T1000 (cell line): ENCODE measurements at regions not wholly inside any gene's neighbourhood (a gene's known extent, or its start where the extent isn't known, plus 50 kb on each side); places are given as distances from the start of the nearest gene placed in this dataset.
"Not testable (repeated sequence)": the region's sequence is repeated elsewhere in the genome, so short reads cannot be mapped to it uniquely, and the experiment has no call there.

ENCODE experiments used
- DNase-seq: peaks from one replicate; lab custom pipeline; 2025; ENCODE audit warnings: mixed read lengths; lab: John Stamatoyannopoulos, UW

GRCh38 chr7:115793958-115794702, 236.4 kb downstream of the TFEC start:
- DNase-seq = no peak

- DNase-seq = no peak
Measured at GRCh38 chr7:115789901-115790300, 240.7 kb downstream of the TFEC start.

DNA sequence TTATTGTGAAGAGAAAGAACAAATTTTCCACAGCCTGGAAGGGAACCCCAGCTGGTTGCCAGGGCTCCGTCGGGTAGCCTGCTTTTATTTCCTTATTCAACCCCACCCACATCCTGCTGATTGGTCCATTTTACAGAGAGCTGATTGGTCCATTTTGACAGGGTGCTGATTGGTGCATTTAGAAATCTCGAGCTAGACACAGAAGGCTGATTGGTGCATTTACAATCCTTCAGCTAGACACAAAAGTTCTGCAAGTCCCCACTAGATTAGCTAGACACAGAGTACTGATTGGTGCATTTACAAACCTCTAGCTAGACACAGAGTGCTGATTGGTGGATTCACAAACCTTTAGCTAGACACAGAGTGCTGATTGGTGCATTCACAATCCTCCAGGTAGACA, 241.1 kb downstream of the TFEC start:
- not testable (repeated sequence) for DNase-seq

DNA sequence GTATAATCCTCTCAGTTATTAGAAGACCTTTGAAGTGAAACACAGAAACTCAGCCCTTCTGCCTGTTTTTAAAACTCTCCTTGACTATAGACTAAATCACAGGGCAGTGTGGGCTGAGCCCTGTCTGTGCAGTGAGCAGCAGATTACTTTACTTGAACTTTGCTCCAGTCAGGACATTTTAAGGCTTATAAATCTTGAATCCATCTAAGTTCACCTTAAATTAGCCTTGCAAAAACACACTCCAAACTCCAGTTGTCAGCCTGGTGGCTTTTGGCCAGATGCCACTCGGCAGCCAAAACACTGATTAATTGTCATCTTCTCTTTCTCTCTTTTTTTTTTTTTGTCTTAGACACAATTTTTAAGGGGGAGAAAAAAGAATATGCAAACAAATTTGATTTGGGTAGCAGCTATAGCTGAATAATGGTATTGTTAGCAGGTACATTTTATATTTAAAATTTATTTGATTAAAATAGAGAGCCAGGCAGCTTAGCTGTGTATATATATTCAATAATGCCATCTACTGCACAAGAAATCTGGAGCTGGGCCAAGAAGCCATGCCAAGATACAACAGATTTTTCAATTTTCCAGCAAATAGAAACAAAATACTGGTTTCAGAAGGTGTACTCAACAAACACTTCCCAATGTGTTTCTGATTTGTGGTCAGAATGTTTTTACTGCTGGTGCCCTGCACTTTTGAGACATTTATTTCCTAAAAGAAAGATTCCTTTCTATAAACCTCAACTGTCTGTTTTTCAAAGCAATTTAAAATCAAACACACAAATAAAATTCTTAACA, 247.7 kb downstream of the TFEC start:
- DNase-seq = no peak

DNA sequence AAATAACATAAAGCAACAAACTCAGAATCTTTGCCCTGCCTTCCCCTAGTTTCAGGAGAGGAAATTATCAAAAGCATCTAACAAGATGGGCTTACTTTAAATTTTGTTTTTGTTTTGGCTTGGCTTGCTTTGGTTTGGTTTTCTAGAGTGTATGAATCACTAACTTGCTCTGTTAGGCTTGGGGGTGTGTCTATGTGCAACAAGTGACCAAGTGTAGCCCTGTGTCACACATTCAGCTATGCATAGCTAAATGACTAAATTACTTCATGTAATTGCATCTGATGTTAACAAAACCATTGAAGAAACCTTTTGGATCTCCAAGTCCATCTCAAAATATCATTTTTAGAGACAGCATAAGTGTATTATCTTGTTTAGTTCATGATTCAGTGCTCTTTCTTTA, 251.0 kb downstream of the TFEC start:
- DNase-seq = no peak

DNA sequence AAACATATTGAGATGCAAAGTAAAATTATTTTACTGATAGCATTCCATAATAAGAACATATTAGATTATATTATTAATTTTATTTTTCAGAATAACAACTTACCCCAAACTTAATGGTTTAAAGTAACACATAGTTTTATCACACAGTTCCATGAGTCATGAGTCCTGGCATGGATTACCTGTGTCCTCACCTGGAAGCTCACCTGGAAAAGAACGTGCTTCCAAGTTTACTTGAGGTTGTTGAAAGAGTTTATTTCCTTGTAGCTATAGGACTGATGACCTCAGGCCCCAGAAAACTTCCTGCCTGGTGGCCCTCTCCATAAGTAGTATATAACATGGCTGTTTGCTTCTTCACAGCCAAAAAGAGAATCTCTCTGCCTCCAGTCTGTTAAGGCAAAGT, 254.6 kb downstream of the TFEC start:
- DNase-seq = no peak

DNA sequence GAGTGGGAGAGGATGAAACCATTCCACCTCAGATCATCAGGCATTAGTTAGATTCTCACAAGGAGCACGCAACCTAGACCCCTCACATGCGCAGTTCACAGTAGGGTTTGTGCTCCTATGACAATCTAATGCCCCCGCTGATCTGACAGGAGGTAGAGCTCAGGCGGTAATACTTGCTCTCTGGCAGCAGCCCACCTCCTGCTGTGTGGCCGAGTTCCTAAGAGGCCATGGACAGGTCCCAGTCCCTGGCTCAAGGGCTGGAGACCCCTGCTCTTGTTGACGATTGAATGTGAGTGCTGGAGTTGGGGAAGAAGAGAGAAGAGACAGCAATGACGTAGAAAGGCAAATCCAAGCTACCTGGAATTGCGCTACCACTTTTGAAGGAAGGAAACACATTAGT, 267.2 kb downstream of the TFEC start:
- no peak for DNase-seq

DNA sequence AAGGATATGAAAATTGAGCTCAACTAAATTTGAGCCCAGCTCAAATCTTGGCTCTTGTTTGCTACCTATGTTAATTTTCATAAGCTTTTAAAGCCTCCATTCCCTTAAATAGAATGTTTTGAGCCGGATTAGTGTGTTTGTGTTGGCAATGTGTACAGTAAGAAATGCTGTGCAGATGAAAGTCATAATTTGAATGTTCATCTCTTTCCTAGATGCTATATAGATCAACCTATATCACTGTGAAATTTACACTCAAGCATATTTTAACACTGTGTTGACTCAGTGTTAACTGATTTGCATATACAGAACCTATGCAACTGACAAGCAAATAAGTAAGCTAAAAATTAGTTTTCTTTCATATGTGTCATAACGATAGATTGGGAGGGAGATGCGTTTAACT, 272.5 kb downstream of the TFEC start:
- no peak for DNase-seq

DNA sequence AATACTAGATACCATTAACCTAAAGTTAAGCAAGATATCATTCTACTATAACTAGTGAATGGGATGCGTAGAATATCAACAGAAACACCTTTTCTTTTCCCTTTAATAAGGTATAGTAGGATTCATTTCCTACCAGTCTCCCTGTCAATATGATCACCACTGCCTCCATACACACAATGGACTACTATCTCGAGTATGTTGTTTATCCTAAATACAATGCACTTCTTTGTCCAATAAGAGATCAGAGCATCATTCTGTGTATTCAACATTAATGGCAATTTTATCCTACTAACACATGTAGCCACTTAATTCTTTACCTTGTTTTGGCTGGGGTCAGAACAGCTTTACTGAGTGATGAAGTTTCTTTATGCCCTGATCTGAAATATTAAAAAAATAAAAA, 276.3 kb downstream of the TFEC start:
- no peak for DNase-seq

DNA sequence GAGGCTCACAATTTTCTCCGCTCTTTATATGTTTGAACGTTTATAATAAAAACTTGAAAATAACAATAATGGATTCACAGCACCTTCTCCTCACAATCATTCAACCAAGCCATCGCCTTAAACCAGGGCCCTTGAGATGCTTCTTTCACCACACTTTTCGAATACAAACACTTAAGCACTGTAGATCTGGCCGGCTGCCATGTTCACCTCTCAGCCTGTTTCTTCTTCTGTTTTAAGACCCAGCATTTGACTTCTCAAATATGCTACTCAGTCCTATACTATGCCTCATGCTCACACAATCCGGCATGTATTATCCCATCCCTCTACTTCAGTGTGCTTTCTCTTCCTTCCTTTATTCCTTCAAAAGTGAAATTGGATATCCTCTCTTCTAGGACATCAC, 280.6 kb downstream of the TFEC start:
- DNase-seq = no peak

GRCh38 chr7:115748123-115748738, 282.3 kb downstream of the TFEC start:
- DNase-seq = no peak

GRCh38 chr7:115747174-115747573, 283.4 kb downstream of the TFEC start:
- no peak for DNase-seq

GRCh38 chr7:115740043-115740442, 290.5 kb downstream of the TFEC start:
- no peak for DNase-seq

- DNase-seq = no peak
Measured at GRCh38 chr7:115734641-115735040, 295.9 kb downstream of the TFEC start.

- no peak for DNase-seq
Measured at GRCh38 chr7:115731796-115732471, 298.6 kb downstream of the TFEC start.

- DNase-seq = no peak
Measured at GRCh38 chr7:115728518-115728917, 302.0 kb downstream of the TFEC start.

GRCh38 chr7:115724400-115725056, 306.0 kb downstream of the TFEC start:
- DNase-seq = no peak

- DNase-seq = no peak
Measured at GRCh38 chr7:115722302-115722977, 308.1 kb downstream of the TFEC start.

- DNase-seq = no peak
Measured at GRCh38 chr7:115721293-115722217, 309.0 kb downstream of the TFEC start.

GRCh38 chr7:115719963-115720362, 310.6 kb downstream of the TFEC start:
- DNase-seq = no peak
